Activated T-cell treated with anti-CD3 and anti-CD28 coated beads for 48 hours (primary cell): ENCODE measurements at regions not wholly inside any gene's neighbourhood (a gene's known extent, or its start where the extent isn't known, plus 50 kb on each side); places are given as distances from the start of the nearest gene placed in this dataset.

Experiments
- DNase-seq: peaks from one replicate; pipeline ENCODE4 v3.0.0-alpha.2; 2020; ENCODE audit warnings: low read depth

DNA sequence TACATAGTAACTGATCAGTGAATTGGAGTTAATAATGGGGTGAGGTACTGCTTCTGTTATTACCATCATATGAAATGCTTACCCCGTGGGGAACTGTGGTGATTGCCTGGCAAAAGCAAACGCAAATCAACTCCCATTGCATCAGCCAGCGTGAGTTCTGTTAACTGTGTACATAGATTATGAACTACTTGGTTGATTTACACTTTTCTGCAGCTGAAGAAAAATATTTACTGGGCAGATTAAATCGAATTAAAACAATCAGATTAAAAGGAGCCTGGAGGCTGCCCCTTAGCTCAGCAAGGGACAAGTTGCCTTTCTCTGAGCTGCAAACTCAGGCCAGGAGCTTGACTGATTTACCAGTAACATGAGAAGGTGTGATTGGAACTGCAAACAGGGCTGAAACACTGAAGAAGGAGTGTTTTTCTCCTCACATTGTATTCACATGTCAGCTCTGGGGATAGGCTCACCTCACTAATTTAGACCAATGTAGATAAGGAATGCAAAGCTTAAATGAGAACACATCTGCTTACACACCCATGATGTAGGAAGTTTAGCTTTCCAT is 220.1 kb downstream of the OSR1 start:
- DNase-seq = no peak

DNA sequence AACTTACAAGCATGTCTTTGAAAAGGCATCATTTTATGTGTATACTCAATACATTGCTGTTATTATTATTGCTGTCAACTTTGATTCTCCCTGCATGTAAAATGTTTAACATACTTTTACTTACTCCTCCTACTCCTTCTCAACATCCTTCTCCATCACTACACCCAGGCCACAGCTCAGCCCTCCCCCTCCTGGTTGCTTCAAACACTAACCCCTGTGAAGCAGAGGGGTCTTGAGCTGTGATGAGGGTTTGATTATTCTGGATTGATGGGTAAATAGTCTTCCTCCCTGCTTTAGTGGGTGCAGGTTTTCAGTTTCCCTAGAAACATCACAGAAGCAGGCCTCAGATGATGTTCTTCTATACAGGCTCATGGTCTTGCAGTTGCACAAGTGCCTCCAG is 221.0 kb downstream of the OSR1 start:
- DNase-seq = no peak

DNA sequence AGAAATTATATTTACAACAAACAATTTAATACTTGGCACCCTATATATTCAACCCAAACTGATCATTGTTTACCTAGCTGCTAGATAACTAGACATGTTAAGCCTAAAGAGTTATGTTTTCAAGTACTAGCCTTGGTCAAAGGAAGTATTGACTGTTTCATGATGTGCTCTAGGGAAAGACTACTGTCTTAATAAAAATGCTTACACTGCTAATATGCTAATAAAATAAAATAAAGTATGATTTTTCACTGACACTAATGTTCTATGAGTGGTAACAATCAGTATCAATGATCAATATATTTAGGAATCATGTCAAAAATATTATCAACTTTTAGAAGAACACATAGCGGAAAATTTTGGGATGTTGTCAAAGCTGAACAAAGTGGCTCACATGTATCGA is 225.5 kb downstream of the OSR1 start:
- no peak for DNase-seq

DNA sequence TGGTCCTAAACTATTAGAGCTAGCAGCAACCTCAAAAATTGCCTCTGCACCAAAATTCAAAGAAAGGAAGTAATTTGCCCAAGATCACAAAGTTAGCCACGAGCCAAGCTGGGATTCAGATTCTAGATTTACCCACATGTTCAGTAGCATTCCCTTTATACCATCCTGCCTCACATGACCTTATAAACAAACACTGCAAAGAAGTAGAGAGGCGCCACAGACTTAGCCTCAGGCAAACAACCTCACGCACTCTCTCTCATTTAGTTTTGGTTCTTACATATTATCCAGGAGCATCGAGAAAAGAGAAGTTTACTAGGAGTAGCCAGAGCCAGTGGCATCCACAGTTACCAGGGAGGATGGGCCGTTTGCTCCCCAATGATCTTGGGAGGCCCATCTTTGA is 226.6 kb downstream of the OSR1 start:
- DNase-seq = no peak

DNA sequence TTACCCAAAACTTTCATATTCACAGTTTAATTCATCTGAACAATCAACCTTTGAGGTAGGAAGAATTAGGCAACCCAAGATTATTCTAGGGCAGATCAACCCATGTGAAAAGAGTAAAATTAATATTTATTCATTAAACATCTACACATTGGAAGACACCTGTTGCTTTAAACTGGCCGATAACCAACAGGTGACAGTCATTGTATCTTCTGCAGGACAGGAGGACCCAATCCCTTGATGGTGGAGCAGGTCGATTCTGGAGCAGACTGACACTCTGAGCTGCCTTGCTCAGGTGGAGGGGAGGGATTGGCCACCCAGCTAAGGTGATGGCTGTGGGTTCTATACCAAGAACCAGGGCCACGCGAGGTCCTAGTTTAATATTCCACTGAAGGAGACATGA is 230.3 kb downstream of the OSR1 start:
- DNase-seq = no peak

DNA sequence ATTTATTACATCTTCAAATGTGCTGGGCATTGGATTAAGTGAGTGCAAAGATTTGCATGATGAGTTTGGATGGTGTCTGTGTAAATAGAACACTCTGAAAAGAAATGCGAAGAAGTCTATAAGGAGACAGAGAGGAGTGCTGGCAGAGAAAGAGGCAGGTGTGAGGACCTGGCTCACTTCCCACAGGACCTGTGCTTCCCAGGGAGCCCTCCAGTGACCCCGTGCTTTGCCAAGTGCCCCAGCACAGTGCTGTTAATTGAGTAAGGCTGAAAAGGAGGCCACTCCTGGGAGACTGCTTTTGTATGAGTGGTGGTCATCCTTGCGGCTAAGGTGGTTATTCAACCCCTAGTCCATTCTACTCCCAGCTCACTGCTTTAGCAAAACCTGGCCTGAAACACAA is 230.8 kb downstream of the OSR1 start:
- no peak for DNase-seq

DNA sequence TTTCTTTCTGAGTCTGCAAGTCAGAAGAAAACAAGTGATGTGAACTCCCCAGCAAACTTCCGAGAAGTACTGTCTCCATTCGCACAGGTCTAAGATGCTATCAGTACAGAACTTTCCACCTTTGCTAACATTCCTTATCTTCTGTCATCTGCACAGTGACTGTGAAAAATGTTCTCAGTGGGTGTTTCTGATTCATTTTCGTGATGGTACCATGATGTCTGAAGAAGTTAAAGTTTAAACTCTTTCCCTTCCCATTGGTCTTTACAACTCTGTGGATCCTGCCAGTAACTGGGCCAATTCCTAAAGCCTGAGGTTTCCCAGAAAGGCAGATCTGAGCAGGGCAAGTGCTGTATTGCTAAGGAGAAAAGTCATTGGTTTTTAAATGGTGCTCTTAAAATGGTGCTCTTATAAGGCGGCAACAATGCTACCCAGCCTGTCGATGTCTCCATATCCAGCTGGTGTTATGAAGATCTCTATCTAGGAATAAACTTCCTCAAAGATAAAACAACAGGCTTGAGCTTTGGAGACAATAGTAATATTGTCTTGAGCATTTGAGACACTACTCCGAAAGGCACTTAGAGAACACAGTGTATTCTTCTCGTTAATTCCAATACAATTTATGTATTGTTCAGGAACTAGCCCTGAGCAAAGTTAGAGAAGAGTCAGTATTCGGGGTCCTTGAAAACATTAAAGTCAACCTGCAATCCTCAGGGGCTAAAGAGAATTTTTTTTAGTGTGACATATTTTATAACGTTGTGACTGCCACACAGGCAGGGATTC is 232.3 kb downstream of the OSR1 start:
- no peak for DNase-seq

DNA sequence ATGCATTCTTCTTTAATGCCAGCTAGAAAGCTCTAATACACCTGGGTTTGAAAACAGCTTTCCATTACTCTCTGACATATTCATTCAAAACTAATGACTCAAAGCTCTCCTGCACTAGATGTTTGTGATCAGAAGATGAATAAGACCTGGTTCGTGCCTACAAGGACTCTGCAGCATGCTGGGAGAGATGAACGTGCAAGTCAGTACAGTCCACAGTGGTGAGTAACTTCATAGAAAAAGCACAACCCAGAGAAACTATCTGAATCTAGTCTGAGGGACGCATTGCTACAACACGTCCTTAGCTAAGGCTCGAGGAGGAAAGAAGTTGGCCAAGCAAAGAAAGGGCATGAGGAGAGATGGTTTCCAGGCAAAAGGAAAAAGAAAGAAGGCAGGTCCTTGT is 234.3 kb downstream of the OSR1 start:
- DNase-seq = no peak

DNA sequence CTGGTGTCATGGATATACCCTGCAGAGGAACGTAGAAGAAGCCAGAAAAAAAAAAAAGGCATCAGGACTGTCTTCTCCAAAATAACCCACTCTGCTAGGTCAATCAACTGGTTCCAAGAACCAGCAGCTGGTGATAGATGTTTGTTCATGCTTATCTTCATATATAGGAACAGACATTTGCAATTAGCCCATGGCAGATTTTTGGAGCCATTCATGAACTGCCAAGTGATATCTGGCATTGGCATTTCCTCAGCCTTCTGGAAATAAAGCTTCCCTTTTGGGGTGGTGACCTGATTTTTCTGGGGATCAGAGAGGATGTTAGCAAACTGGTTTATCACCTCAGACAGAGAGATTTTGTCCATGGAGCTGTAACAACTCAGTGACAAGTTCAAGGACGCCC is 234.9 kb downstream of the OSR1 start:
- DNase-seq = no peak

DNA sequence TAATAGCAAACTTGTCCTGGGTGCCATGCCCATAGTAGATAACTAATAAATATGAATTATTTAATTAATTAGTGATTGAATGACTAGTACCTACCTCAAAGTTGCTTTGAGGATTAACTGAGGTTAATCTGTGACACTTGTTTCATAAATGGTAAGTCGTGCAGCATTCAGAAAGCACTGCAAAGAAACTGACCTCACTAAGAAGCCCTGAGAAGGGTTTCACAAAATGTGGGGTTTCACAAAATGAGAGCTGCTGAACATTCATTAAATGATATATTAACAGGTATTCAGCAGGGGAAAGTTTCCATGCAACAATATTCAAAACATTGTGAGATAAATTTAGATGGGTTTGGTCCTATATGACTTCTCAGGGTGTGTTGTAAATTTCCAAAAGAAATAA is 236.2 kb downstream of the OSR1 start:
- DNase-seq = no peak

DNA sequence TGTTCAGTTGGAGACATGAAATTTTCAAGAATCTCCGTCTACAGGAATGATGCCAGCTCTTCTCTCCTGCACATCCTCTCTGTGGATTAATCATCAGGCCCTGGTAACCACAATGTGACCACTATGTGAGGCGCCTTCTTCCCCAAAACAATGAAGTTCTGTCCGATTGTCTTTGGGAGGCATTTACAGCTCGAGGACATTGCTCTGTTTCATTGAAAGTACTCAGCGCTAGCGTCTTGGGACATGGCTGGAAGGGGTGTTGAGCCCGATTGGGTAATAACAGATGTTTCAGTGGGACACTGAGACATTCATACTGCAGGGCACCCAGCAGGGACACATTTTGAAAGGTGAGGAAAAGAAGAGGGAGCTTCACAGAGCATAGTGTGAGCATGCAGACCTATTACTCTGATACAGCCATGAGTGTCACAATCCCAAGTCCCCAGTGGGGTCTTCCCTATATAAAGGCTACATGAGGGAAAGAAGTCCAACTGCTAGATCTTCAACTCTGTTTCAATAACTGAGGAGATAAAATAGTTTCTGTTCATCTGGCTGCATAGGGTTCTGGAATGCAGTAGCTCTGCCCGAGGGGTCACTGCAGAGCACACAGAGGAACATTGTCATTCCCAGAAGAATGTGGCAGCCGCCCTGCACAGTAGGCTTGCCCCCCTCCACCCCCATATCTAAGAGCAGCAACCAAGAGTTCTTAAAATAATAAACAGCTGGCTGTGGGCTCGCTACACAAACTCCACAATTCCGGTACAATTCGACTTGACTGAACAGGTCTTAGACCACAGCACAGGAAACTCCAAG is 237.3 kb downstream of the OSR1 start:
- DNase-seq = no peak

DNA sequence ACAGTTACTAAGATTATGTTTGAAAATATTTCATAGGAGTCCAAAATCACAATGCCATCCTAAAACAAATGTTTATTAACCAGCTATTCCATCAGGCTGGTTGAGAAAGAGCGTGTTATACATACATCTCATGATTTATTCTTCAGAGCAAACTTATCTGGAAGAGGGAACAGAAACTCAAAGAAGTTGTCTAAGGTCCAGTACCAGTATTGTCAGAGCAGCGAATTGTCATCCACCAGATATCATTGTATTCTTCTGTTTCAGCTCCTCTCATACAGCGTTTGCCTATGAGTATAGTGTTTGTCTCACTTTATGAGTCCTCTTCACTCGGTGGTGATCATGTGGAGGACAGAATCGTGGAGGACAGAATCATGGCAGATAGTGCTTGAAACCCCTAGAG is 238.2 kb downstream of the OSR1 start:
- DNase-seq = no peak

DNA sequence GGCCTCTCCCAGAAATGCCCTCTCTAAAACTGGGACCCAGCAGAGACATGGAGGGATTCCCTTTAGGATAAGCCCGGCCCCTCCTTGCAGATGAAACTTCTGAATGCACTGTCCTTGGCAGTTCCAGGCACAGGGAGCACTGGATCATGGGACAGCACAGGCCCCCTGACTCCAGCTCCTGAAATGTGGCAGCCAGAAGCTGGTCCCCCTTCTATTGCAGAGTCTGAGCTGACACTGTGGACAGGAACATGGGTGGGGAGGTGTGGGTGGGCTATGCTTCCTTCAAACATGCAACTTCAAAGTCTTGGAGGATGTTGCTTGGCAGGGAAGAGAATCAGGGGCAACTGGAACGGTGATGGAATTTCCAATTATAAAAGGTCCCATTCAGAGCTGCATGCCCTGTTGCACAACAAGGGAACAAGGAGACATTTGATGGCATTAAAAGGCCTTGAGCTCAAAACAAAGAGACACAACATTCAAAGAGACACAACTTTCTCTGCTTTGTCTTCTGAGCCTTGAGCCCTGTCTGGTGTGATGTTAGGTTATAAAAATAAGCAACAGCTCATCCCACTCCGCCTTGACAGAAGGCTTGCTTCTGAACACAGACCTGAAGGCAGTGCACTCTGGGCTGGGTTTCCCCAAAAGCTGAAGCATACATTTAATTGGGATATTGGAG is 239.0 kb downstream of the OSR1 start:
- DNase-seq = no peak

DNA sequence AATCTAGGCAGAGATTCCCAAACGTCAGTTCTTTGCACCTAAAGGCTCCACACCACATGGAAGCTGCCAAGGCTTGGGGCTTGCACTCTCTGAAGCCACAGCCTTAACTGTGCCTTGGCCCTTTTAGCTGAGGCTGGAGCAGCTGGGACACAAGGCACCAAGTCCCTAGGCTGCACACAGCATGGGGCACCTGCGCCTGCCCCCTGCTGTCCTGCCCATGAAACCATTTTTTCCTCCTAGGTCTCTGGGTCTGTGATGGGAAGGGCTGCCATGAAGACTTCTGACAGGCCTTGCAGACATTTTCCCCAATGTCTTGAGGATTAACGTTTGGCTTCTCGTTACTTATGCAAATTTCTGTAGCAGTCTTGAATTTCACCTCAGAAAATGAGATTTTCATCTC is 241.5 kb downstream of the OSR1 start:
- no peak for DNase-seq

DNA sequence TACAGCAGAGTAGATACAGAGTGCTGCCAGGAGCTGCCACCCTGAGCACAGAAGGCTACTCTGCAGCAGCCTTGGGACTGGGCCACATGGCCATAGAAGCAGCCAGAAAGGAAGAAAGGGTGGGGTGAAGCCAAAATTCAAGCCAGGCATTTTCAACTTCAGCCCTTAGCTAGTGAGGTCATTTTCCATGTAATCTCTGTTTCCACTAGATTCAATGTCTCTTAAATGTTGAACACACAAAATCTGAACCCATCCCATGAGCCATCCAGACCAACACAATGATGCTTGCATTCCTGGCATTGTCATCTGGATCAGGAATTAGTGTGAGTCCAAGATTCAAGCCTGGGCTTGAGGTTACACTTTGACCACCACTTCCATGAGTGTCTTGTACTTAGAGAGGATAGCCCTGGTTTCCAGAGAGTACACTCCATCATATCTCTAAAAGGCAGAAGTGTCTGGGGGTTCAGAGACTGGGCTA is 243.6 kb downstream of the OSR1 start:
- DNase-seq = no peak

DNA sequence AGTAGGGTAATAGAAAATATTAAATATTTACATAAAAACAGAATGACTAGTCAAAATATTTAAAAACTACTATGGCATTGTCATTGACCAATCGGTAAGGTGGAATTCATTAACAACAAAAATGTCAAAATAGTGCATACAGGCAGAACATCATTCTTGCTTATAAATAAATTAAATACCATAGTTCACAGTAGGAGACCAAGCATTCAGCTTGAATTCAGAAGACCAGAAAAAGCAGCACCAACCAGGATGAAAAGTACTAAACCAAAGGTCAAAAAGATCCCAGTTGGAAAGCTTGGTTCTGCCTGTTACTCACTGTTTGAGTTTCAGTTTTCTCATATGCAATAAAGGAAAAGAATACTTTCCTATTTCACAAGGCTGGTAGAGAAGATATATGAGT is 244.3 kb downstream of the OSR1 start:
- no peak for DNase-seq

DNA sequence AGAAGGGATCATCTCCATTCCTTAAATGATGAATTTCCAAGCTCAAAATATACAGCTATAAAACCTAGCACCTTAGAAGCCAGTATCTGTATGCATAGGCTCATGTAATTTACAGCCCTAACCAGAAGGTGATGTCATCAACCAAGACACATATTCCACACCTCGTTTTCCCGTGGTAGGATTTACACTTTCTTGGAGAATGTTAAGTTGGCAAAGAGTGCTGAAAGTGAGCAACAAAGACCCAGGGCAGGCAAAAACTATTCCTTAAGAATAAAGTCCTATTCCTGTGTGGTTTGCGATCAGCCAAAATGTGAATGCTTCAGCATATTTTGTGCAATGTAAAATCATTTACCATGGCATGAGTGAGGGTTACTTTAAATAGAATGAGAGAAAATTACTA is 247.1 kb downstream of the OSR1 start:
- DNase-seq = no peak

DNA sequence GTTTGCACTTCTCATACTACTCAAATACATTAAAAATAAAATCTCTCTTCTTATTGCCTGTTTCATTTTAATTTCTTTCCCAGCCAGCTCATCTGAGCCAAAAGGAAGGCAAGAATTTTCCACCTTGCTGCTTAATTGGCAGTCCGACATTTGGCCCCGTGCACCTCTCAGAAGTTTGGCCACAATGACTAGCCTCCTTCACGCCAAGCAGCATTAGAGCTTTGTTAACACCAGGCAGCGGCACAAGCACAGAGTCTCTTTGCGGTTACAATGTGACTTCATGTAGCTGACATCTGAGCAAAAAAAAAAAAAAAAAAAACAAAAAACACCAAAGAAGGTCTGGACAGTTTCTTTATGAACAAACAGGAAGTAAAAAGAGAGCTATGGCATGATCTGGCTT is 248.9 kb downstream of the OSR1 start:
- DNase-seq = no peak

DNA sequence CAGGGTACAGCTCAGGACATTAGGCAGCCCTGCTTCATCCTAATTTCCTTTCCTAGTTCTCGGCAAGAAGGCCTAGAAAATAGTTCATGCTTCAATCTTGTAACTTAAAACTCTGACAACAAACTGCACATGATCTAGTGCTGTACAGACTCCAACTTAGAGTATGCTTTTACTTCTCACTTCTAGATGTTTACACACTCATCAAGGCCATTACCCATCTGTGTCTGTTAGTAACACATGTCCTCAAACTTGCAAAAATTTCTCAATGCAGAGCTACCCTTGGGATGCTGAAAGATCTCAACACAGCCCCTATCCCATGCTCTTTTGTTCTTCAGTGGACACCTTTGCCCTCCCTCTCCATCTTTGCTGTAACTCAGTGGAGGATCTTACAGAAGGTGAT is 252.0 kb downstream of the OSR1 start:
- no peak for DNase-seq

DNA sequence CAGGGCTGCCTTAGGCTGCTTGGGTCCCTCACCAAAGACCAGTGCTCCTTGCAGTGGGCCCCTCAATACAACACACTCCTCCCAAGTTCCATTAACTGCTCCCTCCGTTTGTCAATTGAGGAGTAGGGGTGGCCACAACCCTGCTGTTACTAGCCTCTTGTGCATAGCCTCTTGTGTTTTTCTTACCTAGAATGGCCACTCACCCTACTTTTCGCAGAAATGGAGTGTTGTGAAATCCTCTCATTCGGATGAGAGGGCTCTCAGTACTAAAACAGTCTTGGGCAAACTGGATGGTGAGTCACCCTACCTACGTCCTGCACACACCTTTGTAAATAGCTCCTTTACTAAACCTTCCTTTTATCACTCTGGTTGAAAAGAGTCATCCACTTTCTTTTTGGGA is 253.9 kb downstream of the OSR1 start:
- DNase-seq = no peak

DNA sequence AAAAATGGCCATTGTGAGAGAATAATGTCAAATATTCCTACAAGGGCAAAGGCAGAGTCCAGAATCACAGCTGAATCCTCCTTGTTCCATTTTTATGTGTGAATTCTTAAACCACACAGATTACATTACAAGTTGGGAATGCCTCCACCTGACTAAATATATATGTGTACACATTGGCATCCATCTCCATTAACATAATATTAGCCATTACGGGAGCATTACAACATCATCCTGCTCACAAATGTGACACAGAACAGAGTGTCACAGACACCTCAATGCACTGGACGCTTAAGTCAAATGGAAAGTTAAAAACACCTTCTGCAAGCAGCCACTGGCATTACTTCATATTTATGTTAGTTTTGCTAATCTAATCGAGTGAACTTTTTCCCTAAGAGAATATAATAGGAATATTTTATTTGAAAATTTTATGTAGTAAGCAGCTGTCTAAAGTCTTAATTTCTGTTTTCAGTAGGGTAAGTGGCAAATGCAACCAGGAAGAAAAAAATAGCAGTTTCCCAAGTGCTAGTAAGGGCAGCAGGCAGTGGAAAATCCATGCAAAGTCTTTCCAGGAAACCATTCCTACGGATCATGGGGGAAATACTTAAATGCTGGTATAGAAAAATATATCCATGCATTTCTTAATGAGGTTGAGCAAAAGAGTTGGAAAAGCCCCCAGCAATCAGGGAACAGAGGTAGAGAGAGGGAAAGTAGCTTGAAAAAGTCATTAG is 255.6 kb downstream of the OSR1 start:
- no peak for DNase-seq

DNA sequence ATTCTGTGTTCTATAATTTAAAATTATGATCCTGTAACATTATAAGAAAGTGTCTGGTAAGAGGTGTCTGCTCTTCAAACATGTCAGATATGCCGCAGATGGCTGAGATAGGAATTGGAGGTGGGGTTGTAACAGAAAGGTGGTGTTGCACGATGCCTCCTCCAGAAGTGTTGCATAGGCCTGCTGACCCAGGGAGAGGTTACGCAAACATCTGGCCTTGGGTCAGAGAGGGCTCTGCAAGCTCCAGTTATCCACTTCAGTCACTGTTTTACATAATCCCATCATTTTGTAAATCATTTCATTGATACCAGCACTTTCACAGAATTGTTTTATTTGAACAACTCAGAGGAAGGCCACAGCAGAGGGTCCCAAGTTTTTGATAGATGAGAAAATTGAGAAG is 256.5 kb downstream of the OSR1 start:
- DNase-seq = no peak
